Smooth muscle cell (in vitro differentiated cells): ENCODE measurements at regions not wholly inside any gene's neighbourhood (a gene's known extent, or its start where the extent isn't known, plus 50 kb on each side); places are given as distances from the start of the nearest gene placed in this dataset.
"Not testable (repeated sequence)": the region's sequence is repeated elsewhere in the genome, so short reads cannot be mapped to it uniquely, and the experiment has no call there.

Experiments
- DNase-seq: peaks from one replicate; lab custom pipeline; 2025; ENCODE audit not compliant: unreplicated experiment; lab: John Stamatoyannopoulos, UW
- H2AFZ ChIP-seq: fragments of 200-600 bp; sonication (generic); 2 replicates; pipeline ENCODE4 v1.6.0; 2016; ENCODE audit warnings: antibody characterized with exemption, low read depth, mild to moderate bottlenecking
- H3F3A ChIP-seq: fragments of 200-600 bp; sonication (generic); 2 replicates; pipeline ENCODE4 v1.6.0; 2017; ENCODE audit warnings: antibody characterized with exemption, low read depth
- H3K27ac ChIP-seq: fragments of 200-600 bp; sonication (generic); 2 replicates; pipeline ENCODE4 v1.5.1; 2016; ENCODE audit warnings: low read depth, mild to moderate bottlenecking
- H3K27me3 ChIP-seq: fragments of 200-600 bp; sonication (generic); 2 replicates; pipeline ENCODE4 v1.6.1; 2016; ENCODE audit warnings: low read depth, mild to moderate bottlenecking
- H3K36me3 ChIP-seq: fragments of 200-600 bp; sonication (generic); 2 replicates; pipeline ENCODE4 v1.5.1; 2016; ENCODE audit warnings: low read depth
- H3K4me1 ChIP-seq: fragments of 200-600 bp; sonication (generic); 2 replicates; pipeline ENCODE4 v1.5.1; 2016; ENCODE audit warnings: low read depth
- H3K4me2 ChIP-seq: fragments of 200-600 bp; sonication (generic); 2 replicates; pipeline ENCODE4 v1.6.0; 2016; ENCODE audit warnings: mild to moderate bottlenecking
- H3K4me3 ChIP-seq: fragments of 200-600 bp; sonication (generic); 2 replicates; pipeline ENCODE4 v1.5.1; 2016; ENCODE audit warnings: mild to moderate bottlenecking
- H3K79me2 ChIP-seq: fragments of 200-600 bp; sonication (generic); 2 replicates; pipeline ENCODE4 v1.6.0; 2016; ENCODE audit warnings: low read depth, mild to moderate bottlenecking
- H3K9ac ChIP-seq: fragments of 200-600 bp; sonication (generic); 2 replicates; pipeline ENCODE4 v1.6.0; 2016; ENCODE audit warnings: low read depth
- H3K9me3 ChIP-seq: fragments of 200-600 bp; sonication (generic); replicated peaks from 2 replicates; pipeline ENCODE4 v1.5.1; 2016; ENCODE audit warnings: low read depth
- H4K20me1 ChIP-seq: fragments of 200-600 bp; sonication (generic); 2 replicates; pipeline ENCODE4 v1.6.0; 2016; ENCODE audit warnings: low read depth
- WGBS: methylation state at CpG from one replicate; pipeline ENCODE4 v1.1.7; 2016; ENCODE audit warnings: low lambda C conversion rate; 5-methylcytosine and 5-hydroxymethylcytosine counted together
- TF ChIP-seq, protein P1 (sequence below): fragments of 200-600 bp; sonication (generic); IDR thresholded peaks from 2 replicates; pipeline ENCODE4 v1.5.1; 2017; ENCODE audit warnings: borderline replicate concordance, mild to moderate bottlenecking, antibody characterized with exemption; ENCODE audit not compliant: insufficient read depth, poor library complexity, severe bottlenecking

DNA sequence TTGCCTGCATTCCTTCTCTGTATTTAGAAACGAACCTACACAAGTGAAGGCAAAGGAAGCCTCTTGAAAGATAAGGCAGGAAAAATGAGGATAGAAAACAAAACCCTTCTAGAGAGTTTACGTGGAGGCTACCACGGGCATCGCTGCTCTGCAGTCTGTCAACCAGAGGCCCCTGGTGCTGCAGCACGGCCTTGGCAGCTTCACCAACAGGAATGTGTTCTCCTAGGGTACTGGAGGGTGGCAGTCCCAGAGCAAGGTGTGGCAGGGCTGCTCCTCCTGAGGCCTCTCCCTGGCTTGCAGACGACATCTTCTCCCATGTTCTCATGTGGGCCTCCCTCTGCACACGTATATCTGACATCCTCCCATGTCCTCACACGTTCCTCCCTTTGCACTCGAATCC is 57.6 kb upstream of the SAMD11 start:
- Histone ChIP-seq H3K4me1 (no peaks in the 10 kb centered on the region), H3K4me3 (no peak overlapping the region), H2AFZ (no peak overlapping the region), H3K4me2 (no peak overlapping the region), H3K27me3 (peaks cover 42% of the 10 kb centered on the region), H3K27ac (no peak overlapping the region), H3K9me3 (no peaks in the 10 kb centered on the region), H4K20me1 (no peaks in the 10 kb centered on the region), H3K79me2 (no peaks in the 10 kb centered on the region), H3F3A (no peaks in the 10 kb centered on the region), H3K9ac (no peak overlapping the region), H3K36me3 (no peaks in the 10 kb centered on the region)
- no peak for DNase-seq
- TF ChIP-seq, protein P1, sequence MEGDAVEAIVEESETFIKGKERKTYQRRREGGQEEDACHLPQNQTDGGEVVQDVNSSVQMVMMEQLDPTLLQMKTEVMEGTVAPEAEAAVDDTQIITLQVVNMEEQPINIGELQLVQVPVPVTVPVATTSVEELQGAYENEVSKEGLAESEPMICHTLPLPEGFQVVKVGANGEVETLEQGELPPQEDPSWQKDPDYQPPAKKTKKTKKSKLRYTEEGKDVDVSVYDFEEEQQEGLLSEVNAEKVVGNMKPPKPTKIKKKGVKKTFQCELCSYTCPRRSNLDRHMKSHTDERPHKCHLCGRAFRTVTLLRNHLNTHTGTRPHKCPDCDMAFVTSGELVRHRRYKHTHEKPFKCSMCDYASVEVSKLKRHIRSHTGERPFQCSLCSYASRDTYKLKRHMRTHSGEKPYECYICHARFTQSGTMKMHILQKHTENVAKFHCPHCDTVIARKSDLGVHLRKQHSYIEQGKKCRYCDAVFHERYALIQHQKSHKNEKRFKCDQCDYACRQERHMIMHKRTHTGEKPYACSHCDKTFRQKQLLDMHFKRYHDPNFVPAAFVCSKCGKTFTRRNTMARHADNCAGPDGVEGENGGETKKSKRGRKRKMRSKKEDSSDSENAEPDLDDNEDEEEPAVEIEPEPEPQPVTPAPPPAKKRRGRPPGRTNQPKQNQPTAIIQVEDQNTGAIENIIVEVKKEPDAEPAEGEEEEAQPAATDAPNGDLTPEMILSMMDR = no peak
- WGBS = 81% methylated on average over 9 of the region's 9 CpGs

DNA sequence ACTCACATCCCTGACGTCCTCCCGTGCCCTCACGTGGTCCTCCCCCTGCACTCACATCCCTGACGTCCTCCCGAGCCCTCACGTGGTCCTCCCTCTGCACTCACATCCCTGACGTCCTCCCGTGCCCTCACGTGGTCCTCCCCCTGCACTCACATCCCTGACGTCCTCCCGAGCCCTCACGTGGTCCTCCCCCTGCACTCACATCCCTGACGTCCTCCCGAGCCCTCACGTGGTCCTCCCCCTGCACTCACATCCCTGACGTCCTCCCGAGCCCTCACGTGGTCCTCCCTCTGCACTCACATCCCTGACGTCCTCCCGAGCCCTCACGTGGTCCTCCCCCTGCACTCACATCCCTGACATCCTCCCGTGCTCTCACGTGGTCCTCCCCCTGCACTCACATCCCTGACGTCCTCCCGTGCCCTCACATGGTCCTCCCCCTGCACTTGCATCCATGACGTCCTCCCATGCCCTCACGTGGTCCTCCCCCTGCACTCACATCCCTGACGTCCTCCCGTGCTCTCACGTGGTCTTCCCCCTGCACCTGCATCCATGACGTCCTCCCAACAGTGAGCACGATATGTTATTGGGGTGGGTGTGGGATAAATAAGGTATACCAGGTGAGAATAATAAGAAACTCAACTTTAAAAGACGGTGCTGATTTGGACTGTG is 57.0 kb upstream of the SAMD11 start:
- not testable (repeated sequence) for H3K27ac ChIP-seq, H2AFZ ChIP-seq, DNase-seq, H3K4me2 ChIP-seq, H3K4me3 ChIP-seq, H3K79me2 ChIP-seq, H3K9me3 ChIP-seq, H3K9ac ChIP-seq, H3K4me1 ChIP-seq, H3F3A ChIP-seq, H4K20me1 ChIP-seq, H3K36me3 ChIP-seq
- H3K27me3 ChIP-seq = peaks cover 49% of the 10 kb centered on the region
- WGBS = 70% methylated on average over 14 of the region's 33 CpGs

DNA sequence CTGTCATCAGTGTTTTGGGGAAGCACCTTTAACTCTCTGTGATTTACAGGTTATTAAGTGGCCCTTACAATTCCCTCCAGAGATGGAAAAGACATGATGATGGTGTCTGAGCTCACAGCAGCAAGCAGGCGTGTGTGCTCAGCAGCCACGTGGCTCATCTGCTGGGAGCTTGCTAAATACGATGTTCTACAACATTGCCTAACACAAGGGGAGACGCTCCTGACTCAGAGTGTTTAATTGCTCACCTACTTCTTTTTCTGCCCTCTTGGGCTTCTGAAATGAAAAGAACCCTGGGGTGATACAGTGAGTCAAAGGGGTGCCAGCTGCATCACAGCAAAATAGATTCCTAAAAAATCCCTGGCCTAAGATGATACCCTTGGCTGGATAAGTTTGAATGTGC is 56.2 kb upstream of the SAMD11 start:
- H3K79me2 ChIP-seq, H3K27ac ChIP-seq, H3K4me2 ChIP-seq, H3K4me3 ChIP-seq, H3K36me3 ChIP-seq, H2AFZ ChIP-seq, H3K9ac ChIP-seq, H3F3A ChIP-seq, H3K9me3 ChIP-seq, H4K20me1 ChIP-seq, H3K4me1 ChIP-seq, DNase-seq: not testable (repeated sequence)
- WGBS = 26% methylated on average over 4 of the region's 4 CpGs
- H3K27me3 ChIP-seq = peaks cover 53% of the 10 kb centered on the region

DNA sequence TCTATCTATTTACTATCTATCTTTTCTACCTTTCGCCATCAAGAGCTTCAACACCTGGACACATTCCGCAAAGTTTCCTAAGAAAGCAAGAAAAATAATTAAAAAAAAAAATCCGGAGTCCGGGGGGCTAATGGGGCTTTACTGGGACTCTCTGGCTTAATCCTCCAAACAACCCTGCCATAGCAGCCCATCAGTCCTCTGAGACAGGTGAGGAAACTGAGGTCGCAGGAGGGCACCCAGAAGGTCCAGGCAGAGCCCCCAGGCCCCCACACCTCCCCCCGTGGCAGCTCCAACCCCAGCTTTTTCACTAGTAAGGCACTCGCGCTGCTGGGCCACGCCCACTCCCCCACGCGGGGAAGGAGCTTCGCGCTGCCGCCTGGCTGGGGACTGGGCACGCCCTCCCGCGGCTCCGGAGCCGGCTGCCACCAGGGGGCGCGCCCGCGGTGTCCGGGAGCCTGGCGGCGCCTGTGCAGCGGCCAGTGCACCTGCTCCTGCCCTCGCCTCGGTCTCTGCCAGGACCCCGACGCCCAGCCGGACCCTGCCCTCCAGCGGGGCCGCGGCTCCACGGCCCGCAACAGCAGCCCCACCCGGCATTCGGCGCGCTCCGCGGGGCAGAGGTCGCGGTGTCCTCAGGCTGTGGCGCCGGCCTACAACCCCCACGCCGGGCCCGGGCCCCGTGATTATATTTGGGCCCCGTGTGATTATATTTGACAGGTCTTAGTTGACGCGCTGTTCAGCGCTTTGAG is 54.1 kb upstream of the SAMD11 start:
- no peaks in the 10 kb centered on the region for H3F3A ChIP-seq
- H3K36me3 ChIP-seq = no peaks in the 10 kb centered on the region
- H2AFZ ChIP-seq = no peak overlapping the region
- no peak overlapping the region for H3K4me3 ChIP-seq
- TF ChIP-seq, protein P1 = peak; percentile 92
- no peaks in the 10 kb centered on the region for H3K4me1 ChIP-seq
- no peaks in the 10 kb centered on the region for H3K79me2 ChIP-seq
- peaks cover 49% of the 10 kb centered on the region for H3K27me3 ChIP-seq
- peak overlapping the region; percentile 65 for H3K4me2 ChIP-seq
- no peaks in the 10 kb centered on the region for H4K20me1 ChIP-seq
- H3K9me3 ChIP-seq = no peaks in the 10 kb centered on the region
- peak; percentile 20 for DNase-seq
- no peak overlapping the region for H3K27ac ChIP-seq
- WGBS = 19% methylated on average over 47 of the region's 55 CpGs
- no peak overlapping the region for H3K9ac ChIP-seq
